ENCODE measurements at regions not wholly inside any gene's neighbourhood (a gene's known extent, or its start where the extent isn't known, plus 50 kb on each side); places are given as distances from the start of the nearest gene placed in this dataset.

DNA sequence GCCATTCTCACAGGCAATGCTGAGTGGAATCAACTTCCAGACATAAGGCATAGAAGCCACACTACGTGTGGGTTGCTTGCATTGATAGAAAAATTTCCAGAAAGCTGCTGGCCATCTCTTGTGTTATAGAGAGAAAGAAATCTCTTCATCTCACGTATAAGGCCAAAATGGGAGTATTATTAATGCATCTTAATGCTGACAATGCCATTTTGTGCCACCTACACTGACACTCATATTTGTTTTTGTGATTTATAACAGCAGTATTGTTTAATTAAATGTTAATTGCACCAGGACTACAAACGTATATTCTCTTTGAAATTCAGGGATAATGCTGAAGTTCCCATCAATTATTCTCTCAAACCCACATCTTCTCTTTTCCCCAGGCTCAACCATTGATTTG, 56.1 kb upstream of the TMEM132D start:
- TF ChIP-seq, protein P1, sequence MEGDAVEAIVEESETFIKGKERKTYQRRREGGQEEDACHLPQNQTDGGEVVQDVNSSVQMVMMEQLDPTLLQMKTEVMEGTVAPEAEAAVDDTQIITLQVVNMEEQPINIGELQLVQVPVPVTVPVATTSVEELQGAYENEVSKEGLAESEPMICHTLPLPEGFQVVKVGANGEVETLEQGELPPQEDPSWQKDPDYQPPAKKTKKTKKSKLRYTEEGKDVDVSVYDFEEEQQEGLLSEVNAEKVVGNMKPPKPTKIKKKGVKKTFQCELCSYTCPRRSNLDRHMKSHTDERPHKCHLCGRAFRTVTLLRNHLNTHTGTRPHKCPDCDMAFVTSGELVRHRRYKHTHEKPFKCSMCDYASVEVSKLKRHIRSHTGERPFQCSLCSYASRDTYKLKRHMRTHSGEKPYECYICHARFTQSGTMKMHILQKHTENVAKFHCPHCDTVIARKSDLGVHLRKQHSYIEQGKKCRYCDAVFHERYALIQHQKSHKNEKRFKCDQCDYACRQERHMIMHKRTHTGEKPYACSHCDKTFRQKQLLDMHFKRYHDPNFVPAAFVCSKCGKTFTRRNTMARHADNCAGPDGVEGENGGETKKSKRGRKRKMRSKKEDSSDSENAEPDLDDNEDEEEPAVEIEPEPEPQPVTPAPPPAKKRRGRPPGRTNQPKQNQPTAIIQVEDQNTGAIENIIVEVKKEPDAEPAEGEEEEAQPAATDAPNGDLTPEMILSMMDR (IDR thresholded peaks at IDR 0.05) = no peak
- Histone ChIP-seq H3K27ac (ENCODE audit: low read depth in 1 of 2, low read length in 2 of 2) (no peak overlapping the region), H3K9me3 (ENCODE audit: control insufficient read depth in 1 of 2, insufficient read depth in 1 of 2, low read length in 2 of 2) (peaks cover 0 to 24% of the 10 kb centered on the region in 2 experiments), H3K4me3 (ENCODE audit: low read length) (no peak overlapping the region), H3K4me1 (ENCODE audit: insufficient read depth, low read length) (no peaks in the 10 kb centered on the region), H3K27me3 (ENCODE audit: control insufficient read depth in 1 of 2, insufficient read depth in 2 of 2, low read length in 2 of 2) (peaks cover 2 to 4% of the 10 kb centered on the region in 2 experiments), H3K36me3 (ENCODE audit: insufficient read depth, low read length) (no peaks in the 10 kb centered on the region)
- Mint-ChIP-seq H3K27ac (no peak overlapping the region), H3K27me3 (no peaks in the 10 kb centered on the region), H3K36me3 (ENCODE audit: low read depth) (no peaks in the 10 kb centered on the region), H3K4me1 (ENCODE audit: low read depth) (no peaks in the 10 kb centered on the region), H3K9me3 (peaks cover 2% of the 10 kb centered on the region), H3K4me3 (no peak overlapping the region)
- ChIA-PET POLR2A (no interaction called here), CTCF (no interaction called here)
- intact Hi-C loops (cut with DNase I, micrococcal nuclease) = no loop called here
- no peak for DNase-seq
- ATAC-seq (ENCODE audit: poor library complexity) = no peak

DNA sequence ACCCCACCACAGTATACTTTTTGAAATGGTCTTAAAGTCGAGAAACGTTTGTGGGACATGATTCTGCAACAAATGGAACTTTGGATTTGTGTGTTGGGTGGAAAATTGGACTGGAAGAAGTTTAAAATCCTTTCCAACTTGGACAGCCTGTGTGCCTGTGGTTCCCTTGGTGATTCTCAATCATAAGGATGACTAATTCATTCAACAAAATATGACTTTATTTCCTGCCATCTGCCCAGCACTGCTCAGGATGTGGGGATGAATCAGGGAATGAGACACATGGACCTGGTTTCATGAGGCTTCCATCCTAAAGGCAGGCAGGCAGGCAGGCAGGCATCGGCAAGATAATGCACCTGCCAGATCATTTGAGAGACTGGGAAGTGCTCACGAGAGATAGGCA, 57.3 kb upstream of the TMEM132D start:
- TF ChIP-seq, protein P1 (IDR thresholded peaks at IDR 0.05) = no peak
- H3K9me3 Mint-ChIP-seq = peaks cover 6% of the 10 kb centered on the region
- H3K4me3 ChIP-seq (ENCODE audit: low read length) = no peak overlapping the region
- peaks cover 2 to 4% of the 10 kb centered on the region in 2 experiments for H3K27me3 ChIP-seq (ENCODE audit: control insufficient read depth in 1 of 2, insufficient read depth in 2 of 2, low read length in 2 of 2)
- ATAC-seq (ENCODE audit: poor library complexity) (no peak), DNase-seq (no peak)
- H3K27ac Mint-ChIP-seq = no peak overlapping the region
- H3K36me3 Mint-ChIP-seq (ENCODE audit: low read depth) = no peaks in the 10 kb centered on the region
- H3K4me1 Mint-ChIP-seq (ENCODE audit: low read depth) = no peaks in the 10 kb centered on the region
- no peaks in the 10 kb centered on the region for H3K36me3 ChIP-seq (ENCODE audit: insufficient read depth, low read length)
- no peaks in the 10 kb centered on the region for H3K4me1 ChIP-seq (ENCODE audit: insufficient read depth, low read length)
- ChIA-PET CTCF (no interaction called here), POLR2A (no interaction called here)
- H3K4me3 Mint-ChIP-seq = no peak overlapping the region
- H3K9me3 ChIP-seq (ENCODE audit: control insufficient read depth in 1 of 2, insufficient read depth in 1 of 2, low read length in 2 of 2) = peaks cover 0 to 24% of the 10 kb centered on the region in 2 experiments
- no peak overlapping the region for H3K27ac ChIP-seq (ENCODE audit: low read depth in 1 of 2, low read length in 2 of 2)
- peaks cover 4% of the 10 kb centered on the region for H3K27me3 Mint-ChIP-seq
- intact Hi-C loops (cut with DNase I, micrococcal nuclease) = no loop called here

DNA sequence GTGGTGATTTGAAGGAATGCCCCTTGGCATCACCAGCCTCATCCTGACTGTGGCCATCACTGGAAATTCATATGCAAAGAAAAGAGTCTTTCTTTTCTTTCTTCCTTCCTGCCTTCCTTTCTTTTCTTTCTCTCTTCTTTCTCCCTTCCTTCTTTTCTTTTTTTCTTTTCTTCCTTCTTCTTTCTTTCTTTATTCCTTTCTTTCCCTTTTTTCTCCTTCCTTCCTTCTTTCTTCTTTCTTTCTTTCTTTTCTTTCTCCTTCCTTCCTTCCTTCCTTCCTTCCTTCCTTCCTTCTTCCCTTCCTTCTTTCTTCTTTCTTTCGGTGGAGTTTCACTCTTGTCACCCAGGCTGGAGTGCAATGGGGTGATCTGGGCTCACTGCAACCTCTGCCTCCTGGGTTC, 58.0 kb upstream of the TMEM132D start:
- no peaks in the 10 kb centered on the region for H3K36me3 Mint-ChIP-seq (ENCODE audit: low read depth)
- H3K27ac Mint-ChIP-seq = no peak overlapping the region
- Histone ChIP-seq H3K4me3 (ENCODE audit: low read length) (no peak overlapping the region), H3K9me3 (ENCODE audit: control insufficient read depth in 1 of 2, insufficient read depth in 1 of 2, low read length in 2 of 2) (peaks cover 0 to 26% of the 10 kb centered on the region in 2 experiments), H3K36me3 (ENCODE audit: insufficient read depth, low read length) (no peaks in the 10 kb centered on the region), H3K27me3 (ENCODE audit: control insufficient read depth in 1 of 2, insufficient read depth in 2 of 2, low read length in 2 of 2) (peaks cover 2 to 4% of the 10 kb centered on the region in 2 experiments), H3K4me1 (ENCODE audit: insufficient read depth, low read length) (no peaks in the 10 kb centered on the region), H3K27ac (ENCODE audit: low read depth in 1 of 2, low read length in 2 of 2) (no peak overlapping the region)
- POLR2A ChIA-PET = no interaction called here
- intact Hi-C loops (cut with DNase I, micrococcal nuclease) = no loop called here
- H3K4me3 Mint-ChIP-seq = no peak overlapping the region
- H3K4me1 Mint-ChIP-seq (ENCODE audit: low read depth) = no peaks in the 10 kb centered on the region
- CTCF ChIA-PET = no interaction called here
- H3K27me3 Mint-ChIP-seq = peaks cover 5% of the 10 kb centered on the region
- ATAC-seq (ENCODE audit: poor library complexity) = no peak
- DNase-seq = no peak
- peaks cover 6% of the 10 kb centered on the region for H3K9me3 Mint-ChIP-seq
- TF ChIP-seq, protein P1 (IDR thresholded peaks at IDR 0.05) = no peak

Data from CD4-positive, alpha-beta T cell (primary cell).